ENCODE measurements at regions not wholly inside any gene's neighbourhood (a gene's known extent, or its start where the extent isn't known, plus 50 kb on each side); places are given as distances from the start of the nearest gene placed in this dataset.

DNA sequence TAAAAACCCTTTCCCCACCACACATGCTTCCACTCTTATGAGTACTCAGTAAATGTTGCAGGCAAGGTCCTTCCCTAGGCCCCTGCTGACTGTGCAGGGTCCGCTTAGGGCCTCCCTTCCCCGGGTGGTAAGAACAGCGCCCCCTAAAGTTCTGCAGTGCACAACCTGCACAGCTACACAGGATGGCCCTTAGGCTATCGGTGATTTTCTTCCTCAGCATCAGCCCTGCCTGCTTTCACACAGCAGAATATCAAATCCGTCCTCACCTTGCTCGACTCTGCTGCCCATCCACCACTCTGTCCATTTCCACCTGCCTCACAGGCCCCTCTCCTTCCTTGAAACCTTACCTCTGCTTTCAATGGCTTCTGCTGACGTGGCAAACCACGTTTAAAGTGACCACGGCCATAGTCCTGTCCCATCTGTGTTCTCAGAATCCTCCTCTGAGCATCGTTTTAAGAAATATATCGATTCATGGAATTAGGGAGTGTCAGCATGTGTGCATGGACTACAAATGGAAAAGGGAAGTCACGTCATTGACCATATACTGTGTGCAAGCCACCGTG, 51.4 kb upstream of the TMEM132E start:
- DNase-seq, result no peak

DNA sequence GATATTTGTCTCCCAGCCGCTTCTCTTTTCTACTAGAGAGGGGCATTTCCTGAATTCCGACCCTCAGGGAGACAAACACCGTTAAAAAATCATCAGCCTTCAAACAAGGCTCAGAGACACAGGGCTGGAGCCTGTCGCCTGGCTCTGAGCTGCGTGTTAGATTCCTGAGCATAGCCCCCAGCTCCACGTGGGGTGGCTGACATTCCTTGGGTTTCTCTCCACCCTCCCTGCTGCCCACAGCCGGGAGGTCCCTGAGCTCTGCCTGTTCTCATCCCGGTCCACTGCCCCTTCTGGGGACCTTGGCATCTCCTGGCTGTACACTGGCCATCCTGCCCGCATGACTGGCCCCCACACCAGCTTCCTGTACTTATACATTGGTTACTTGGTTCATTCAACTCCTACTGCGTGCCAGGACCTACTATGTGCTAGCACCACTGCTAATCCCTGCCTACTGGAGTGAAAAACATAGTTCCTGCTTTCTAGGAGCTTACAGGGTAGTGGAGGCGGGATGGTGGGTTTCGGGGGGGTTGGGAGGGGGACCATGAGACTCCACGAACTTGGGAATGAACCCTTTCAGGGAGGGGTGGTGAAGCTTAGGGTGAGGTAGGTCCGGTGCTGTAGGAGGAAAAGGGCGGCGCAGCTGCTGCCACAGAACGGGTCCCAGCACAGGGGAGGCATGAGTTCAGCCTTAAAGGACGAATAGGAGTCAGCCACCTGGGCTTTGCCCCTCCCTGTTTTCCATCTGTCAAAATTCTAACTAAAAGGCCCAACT, 52.1 kb upstream of the TMEM132E start:
- no peak for DNase-seq

DNA sequence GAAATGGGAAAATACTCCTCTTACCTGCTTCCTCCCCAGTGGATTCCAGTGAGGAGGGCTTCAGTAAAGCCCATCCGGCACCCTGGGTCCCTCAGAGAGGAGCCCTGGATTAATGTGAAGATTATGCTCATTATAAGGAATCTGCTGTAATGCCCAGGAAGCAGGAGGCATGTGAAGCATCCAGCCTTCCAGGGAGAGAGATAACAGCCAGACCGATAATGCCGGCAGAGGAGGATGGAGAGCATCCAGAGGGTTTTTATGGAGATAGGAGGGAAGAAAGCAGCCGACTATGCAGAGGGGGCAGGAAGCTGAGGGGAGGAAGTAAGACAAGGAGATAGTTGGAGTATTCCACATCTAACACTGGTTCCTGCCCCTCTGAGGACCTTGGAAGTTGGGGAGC, 53.7 kb upstream of the TMEM132E start:
- no peak for DNase-seq

DNA sequence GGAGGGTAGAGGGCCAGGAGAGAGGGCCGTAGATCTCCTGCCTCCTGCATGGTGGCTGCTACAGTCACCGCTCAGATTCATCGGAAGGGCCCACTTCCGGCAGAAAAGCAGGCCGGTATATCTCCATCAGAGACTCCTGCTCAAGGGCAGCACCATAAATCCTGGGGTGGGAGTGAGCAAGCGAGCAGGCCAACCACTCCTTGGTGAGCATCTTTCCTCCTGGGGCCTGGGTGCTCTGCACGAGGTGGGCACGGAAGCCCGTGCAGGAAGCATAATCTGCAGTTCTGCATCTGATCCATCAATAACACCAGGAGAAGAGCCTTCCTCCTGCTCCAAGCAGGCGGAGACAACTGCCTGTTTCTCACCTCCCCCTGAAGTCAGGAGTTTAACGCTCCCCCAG, 57.4 kb upstream of the TMEM132E start:
- no peak for DNase-seq

DNA sequence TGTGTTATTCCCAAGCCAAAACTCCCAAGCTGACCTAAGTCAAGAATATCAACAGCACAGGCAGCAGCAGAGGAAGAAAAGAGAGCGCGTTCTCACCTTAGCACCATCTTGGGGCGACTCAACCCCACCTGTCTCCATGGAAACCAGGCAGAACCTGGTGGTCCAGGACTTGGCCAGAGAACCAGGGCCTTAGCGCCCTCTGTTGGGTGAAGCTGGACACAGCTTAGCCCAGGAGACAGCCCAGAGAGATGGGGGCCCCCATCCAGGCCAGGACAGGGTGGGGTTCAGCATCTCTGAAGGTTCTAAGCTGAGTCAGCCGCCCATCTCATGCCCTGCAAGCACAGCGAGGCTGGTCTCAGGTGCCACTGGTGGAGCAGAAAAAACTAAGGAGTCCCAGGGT, 60.1 kb upstream of the TMEM132E start:
- DNase-seq, result peak; percentile 47

DNA sequence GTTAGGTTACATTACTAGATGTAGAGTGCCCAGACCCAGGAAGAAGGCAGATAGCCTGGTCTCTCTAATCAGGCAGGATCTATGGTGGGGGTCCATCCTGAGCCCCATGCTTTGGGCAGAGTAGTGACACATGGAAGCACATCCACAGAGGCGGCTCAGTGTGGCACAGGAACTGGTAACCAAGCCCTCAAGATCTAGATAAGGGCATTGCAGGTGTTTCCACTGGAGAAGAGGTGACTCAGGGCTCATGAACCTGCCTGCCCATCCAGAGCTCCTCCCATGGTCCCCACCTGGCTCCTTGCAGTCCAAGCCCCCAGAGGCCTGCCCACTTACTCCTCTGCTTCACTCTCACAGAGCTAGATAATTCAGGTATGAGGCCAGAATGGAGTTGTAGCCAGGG, 62.0 kb upstream of the TMEM132E start:
- no peak for DNase-seq

DNA sequence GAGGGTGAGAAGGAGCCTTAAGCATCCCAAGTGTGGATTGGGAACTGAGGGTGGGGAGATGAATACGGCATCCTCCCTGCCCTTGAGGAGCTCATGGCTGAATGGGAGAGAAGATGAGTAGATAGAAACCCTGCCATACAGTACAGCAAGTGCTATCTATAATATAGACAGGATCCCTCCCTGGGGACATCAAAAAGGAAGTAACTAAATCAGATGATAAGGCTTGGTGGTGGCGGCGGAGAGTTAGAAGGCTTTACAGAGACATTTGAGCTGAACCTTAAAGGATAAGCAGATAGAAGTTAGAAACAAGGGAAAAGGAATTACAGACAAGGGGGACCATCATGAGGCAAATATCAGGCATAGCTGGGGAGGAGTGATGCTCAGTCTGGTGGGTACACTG, 67.5 kb upstream of the TMEM132E start:
- DNase-seq, result no peak

DNA sequence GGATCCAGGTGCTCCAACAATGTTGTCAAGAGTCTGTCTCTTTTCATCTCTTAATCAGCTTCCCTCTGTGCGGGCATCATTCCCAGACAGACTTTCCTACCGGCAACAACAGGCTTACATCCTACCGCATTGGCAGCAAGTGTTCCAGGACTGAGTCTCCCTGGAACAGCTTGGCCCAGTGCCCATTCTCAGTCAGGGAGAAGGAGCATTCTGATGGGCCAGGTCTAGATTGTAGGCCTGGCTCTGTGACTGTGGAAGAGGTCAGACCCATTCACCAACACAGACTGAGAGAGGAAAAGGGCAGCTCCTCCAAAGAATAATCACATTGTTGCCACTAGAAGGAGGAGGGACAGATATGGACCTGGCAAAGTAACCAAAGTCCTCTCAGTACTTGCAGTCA, 68.1 kb upstream of the TMEM132E start:
- DNase-seq, result no peak

DNA sequence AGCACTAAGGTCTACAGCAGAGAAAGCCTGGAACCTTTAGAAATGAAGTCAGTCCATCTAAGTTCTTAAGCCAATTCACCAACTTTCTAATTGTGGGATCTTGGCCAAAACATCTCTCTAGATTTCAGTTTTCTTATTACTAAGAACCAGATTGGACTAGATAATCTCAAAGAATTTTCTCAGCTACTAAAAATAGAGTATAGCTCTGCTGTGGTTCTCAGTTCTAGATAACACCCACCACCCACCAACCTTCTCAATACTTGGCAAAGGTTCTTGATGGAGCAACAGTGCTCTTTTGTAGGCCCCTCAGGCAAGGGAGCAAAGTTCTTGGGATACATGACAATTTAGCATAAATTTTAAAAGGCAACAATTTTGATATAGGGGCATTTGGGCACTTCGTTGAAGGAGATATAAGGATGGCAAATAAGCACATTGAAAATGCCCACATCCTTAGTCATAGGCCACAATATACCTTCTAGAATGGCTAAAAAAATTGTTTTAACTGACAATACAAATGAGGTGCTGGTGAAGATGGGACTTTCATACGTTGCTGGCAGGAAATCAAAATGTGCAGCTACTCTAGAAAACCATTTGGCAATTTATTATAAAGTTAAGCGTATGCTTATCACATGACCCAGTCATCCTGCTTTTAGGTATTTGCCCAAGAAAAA, 74.4 kb upstream of the TMEM132E start:
- DNase-seq, result no peak

DNA sequence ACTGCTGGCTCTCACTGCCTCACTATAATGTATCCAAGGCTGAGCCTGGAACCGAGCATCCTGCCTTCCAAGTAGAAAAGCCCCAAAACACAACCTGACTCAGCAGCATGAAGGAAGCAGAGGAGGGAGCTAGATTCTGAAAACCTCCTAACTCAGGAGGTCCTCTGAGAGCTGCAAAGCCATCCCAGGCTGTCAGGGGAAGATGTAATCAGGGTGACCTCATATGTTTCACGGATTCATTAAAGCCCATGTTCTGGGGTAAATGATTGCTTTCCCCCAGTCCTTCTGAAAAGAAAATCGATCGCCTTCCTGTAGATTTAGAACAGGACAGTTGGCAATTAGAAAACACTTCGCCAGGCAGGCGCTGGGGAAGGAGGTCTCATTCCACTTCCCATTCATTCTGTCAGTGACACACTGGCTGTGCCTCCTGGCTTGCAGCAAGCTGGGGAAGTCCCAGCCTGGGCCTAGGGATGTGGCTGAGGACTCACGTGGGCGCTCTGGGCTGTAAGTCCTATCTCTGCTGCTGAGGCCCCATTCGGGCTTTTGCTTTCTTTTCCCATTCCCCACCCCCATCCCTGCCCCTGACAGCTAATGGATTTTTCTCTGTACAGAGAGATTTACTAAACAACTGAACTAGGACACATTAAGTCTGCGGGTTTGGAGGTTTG, 75.7 kb upstream of the TMEM132E start:
- DNase-seq, result no peak

DNA sequence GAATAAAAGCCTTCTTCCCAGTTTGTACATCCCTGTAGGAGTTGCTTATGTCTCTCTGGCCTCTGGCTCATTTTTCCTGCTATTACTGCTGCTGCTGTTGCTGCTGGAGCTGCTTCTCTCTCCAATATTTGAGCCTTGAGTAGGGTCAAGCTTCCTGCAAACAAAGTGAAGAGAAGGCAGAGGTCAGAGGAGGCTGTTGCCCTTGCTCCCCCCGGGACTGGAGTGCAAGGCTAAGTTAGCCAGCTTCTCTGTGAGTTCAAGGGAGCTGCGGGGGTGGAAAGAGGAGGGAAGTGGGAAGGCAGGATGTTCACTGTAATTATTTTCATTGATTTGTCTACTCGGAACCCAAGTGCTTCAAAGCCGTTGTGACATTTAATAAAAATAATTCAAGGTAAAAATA, 77.0 kb upstream of the TMEM132E start:
- DNase-seq, result no peak

DNA sequence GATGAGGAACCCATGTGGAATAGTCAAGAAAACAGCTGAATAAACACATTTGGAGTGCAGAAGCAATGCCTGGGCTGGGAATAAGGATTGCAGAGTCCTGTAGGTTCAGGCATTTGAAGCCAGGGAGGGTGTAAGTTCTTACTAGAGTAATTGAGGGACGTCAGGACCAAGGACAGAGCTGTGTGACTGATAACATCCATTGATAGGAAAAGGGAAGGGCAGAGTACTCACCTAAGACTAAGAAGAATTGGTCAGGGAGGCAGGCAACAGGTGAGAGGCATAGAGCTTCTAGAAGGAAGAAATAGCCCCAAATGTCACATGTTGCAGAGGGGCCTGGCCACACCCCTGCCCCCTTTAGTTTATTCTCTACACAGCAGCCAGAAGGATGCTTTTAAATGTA, 79.8 kb upstream of the TMEM132E start:
- peak; percentile 52 for DNase-seq

DNA sequence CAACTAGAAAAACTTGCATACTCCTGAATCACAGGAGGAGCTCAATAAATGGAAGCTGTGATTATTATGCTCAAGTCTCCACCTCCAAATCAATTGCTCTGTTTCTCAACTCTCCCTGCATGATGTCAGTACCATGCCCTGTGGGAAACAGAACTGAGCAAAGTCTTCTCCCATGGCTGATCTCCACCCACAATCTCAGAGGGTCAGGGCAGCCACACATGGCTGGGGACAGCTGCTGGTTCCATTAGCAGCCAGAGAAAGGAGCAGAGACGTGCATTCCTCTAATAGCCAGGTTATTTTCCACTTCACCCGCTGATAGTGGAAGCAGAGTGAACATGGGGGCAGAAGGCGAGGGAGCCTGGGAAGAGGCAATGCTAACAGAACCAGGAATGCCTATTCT, 85.5 kb upstream of the TMEM132E start:
- DNase-seq, result no peak

DNA sequence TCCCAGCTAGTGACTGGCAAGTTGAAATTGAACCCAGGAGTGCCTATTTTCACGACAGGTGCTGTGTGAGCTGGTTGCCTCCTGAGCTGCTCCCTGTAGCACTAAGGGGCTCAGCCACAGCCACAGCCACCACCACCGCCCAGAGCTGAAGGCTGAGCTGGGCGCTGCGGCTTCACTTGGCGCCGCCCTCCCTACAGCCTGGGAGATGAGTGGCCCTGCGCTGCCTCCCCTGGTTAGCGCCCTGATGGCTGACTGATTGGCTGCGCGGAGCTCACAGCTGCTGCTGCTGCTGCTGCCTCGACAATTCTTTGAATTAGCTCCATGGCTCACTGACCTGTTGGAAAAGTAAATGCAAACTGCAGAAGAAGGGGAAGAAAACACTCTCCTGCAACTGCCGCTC, 91.8 kb upstream of the TMEM132E start:
- DNase-seq, result no peak

DNA sequence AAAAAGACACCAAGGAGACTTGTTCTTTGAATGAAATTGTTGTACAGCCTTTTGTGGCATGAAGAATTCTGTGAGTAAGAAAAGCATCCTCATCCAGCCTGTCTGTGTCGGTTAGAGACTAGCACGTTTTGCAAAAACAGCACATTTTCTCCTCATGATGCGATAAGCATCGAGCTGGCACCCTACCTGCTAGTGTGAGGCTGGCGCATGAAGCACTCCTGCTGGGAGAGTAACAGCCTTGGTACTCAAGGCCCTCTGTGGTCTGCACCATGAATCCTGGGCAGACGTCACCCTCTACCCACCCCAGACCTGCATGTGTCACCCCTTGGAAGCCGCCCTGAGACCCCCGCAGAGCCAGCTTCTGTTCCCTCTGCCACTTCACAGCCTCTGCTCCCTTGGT, 92.6 kb upstream of the TMEM132E start:
- no peak for DNase-seq

DNA sequence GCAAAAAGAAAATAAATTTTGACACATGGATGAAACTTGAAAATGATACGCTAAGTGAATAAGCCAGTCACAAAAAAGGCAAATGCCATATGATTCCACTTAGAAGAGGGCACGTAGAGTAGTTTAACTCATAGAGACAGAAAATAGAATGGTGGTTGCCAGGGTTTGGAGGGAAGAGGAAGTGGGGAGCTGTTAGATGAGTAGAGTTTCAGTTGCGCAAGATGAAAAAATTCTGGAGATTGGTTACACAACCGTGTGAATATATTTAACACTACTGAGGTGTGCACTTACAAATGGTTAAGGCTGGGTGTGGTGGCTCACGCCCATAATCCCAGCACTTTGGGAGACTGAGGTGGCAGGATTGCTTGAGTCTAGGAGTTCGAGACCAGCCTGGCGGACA, 93.4 kb upstream of the TMEM132E start:
- no peak for DNase-seq

DNA sequence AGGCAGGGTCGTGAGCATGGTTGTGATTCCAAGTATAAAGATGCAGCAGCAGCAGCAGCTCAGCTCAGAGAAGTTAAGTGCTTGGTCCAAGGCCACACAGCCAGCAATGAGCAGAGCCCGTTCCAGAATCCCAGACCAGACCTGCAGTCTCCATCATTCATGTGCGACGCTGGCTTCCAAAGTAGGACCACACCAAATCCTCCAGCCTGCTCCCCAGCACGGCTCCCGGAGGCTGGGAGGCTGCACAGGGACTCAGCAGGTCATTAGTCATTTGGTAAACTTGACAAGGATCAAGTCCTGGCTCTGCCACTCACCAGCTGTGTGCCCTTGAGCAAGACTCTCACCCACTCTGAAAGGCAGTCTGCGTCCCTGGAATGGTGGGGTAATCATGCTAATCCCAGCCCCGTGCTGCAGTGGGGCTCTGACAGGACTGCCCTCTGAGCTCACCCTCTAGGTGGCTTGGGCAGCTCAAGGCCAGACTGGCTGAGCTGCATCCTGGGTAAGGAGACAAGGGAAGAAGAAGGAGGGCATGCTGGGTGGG, 95.1 kb upstream of the TMEM132E start:
- DNase-seq, result no peak

DNA sequence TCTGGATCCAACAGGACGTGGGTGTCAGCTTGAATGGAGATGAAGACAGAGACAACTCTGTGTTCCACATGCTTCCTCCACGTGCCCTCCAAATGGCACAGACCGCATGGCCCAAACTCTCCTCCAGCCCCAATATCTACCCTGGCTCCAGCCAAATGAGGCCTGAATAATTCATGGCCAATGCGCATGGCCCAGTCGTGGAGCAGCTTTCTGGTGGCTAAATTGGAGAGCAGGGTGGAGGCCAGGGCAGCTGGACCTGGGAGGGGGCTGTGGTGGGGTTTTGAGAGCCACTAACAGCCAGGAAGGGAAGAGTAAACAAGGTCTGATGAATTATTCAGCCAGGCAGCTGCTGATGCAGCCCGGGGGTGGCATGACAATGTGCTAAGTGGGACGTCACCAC, 96.7 kb upstream of the TMEM132E start:
- no peak for DNase-seq

DNA sequence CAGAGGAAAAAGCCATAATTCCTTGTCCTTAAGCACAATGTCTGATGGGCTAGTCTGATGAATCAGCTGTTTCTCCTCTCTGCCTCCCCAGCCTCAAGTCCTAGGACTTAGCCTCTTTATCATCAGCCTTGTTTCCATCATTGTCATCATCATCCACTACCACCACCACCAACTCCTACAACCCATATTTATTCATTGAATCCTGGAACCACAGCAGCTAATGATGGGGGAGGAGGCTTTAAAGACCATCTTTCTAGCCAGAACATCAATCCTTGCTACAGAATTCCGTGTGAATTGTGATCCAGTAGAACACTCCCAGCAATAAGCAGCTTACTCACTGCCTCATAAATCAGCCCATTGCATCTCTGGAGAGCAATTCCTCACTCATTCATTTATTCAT, 97.6 kb upstream of the TMEM132E start:
- no peak for DNase-seq

DNA sequence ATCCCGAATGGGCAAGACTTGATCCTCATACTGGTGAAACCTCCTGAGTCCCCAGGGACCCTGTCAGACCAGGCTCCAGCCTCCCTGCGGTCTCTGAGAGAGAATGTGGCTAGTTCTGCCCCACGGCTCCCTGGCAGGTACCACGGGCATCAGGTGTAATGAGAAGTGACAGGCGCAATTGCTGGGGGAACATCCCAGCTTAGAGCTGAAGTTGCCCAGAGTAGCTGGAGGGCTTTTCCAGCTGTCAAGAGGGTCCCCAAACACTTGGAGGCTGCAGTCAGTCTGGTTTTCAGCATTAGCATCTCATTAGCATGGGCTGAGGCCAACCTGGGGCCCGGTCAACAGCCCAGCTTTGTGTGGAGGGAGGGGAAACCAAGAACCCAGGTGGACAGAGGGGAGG, 100.0 kb upstream of the TMEM132E start:
- DNase-seq, result no peak

DNA sequence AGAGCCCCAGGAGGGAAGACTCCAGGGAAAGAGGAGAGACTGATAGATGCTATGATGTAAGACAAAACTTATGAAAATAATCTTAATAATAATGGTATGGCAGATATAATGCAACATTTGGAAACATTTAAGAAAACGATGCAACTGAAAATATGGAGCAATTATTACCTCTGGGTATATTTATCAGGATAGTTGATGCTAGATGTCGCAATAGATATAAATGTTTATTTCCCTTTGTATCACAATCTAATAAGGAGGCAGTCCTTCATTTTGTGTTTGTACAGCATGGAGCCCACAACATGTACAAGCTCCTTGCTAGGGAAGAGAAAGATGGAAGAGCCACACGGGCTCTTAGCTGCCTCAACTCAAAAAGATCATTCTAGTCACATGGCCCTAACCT, 101.1 kb upstream of the TMEM132E start:
- no peak for DNase-seq

DNA sequence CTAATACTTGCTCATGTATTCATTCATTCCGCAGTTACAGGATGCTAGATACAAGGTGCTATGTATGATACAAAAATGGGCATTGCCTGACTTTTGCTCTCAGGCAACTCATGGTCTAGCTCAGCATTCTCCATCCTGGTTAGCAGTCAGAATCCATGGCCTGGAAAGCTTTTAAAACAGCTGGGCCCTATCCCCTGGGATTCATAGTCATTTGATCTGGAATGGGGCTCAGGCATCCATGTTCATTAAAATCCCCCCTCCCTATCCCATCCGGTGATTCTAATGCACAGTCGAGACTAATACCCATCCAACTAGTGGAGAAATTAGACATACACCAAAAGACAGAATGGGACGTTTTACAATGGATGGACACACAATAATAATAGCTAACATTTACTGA, 104.1 kb upstream of the TMEM132E start:
- DNase-seq, result no peak

DNA sequence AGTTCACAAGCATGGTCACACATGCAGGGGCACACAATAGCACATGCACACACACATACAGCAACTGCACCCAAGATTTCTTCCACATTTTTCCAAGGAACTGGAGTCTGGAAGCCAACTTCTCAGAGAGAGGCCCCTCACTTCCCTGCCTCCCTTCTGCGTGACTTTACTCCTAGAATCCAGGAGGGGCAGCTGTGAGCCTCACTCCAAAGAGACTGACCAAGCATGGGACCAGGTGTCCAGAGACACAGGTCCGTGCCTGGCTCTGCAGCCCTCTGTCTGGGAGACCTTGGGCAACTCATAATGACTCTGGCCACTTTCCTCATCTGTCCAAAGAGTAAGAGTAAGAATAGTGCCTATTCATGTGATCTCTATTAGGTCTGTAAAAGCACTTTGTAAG, 104.7 kb upstream of the TMEM132E start:
- no peak for DNase-seq

DNA sequence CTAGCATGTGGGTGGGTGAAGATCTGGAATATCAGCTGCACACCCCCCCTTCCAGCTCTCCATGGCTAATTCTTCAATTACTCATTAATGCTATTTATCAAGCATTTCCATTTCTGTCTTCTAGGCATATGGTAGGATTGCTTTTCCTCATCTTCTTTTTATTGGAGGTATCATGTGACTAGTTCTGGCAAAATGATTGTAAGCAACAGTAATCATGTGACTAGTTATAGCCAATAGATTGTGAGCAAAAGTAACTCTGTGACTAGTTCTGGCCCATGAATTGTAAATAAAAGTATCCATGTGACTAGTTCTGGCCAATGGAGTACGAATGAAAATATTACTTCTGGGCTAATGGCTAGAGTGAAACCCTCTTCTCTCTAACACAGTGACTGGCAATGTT, 107.0 kb upstream of the TMEM132E start:
- DNase-seq, result no peak
